ENCODE measurements at regions not wholly inside any gene's neighbourhood (a gene's known extent, or its start where the extent isn't known, plus 50 kb on each side); places are given as distances from the start of the nearest gene placed in this dataset.

DNA sequence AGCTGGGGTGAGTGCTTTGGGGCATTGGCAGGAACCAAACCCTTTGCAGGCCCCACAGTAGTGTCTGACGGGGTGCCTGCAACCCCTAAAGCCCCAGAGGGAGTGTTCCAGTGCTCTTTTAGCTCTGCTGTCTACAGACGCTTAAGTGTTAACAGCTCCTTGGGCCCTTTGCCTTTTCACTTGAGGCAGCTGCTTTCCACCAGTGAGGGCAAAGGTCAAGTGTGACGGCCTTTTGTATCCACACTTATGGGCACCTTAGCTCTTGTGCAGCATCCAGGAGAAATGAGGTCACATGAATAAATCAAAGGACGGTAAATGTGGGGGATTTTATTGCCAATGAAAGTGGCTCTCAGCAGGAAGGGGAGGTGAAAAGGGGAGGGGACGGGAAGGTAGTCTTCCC, 241.4 kb upstream of the PCSK5 start:
- H3K4me3 ChIP-seq = no peak overlapping the region
- no peaks in the 10 kb centered on the region for H3K36me3 ChIP-seq (ENCODE audit: insufficient read depth, low read length)
- H3K9me3 ChIP-seq (ENCODE audit: low read depth, low read length) = no peaks in the 10 kb centered on the region
- no peak for DNase-seq (ENCODE audit: low read depth, low spot score)
- TF ChIP-seq EZH2 (IDR thresholded peaks at IDR 0.05) (no peak), FOXP2 (optimal IDR thresholded peaks at IDR 0.05; ENCODE audit: control extremely low read depth, extremely low read length, insufficient read depth) (no peak), POLR2AphosphoS5 (IDR thresholded peaks at IDR 0.05; ENCODE audit: borderline replicate concordance, low read depth, low read length) (no peak)
- H3K9ac ChIP-seq (ENCODE audit: insufficient read length) = no peak overlapping the region
- H3K27ac ChIP-seq = no peak overlapping the region

DNA sequence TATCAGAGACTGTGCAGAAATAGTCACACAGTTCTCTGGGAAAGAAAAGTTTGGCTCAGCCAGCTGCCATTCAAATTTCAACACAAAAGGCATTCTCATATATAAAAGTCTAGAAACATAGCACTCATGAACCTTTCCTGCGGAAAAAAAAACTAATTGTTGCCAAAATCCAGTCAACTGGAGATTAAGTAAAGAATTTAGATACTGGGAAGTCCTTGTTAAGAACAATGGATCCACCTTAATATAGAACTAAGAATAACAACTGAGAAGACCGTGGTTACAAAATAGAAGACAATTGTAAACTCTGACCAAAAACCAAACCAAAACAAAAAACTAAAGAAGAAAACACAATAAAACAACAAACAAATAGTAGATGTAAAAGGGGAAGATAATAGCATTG, 238.8 kb upstream of the PCSK5 start:
- no peak for DNase-seq (ENCODE audit: low read depth, low spot score)

DNA sequence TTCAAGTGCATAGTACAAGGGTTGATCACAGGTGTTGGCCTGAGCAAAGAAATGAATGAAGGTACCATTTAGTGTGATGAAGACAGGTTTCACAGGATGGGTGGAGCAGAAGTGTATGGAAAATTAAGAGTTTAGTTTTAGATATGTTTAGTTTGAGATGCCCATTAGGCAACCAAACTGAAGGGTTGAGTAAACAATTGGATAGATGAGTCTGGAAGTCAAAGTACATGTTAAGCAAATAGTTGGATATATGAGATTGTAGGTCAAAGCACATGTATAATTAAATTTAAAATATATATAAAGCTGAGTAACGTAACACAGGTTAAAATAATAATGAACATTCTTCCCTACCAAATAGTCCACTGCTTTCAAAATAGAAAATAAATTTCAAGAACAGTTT, 237.1 kb upstream of the PCSK5 start:
- no peak for DNase-seq (ENCODE audit: low read depth, low spot score)
- TF ChIP-seq EZH2 (IDR thresholded peaks at IDR 0.05) (no peak), FOXP2 (optimal IDR thresholded peaks at IDR 0.05; ENCODE audit: control extremely low read depth, extremely low read length, insufficient read depth) (no peak), POLR2AphosphoS5 (IDR thresholded peaks at IDR 0.05; ENCODE audit: borderline replicate concordance, low read depth, low read length) (no peak)
- Histone ChIP-seq H3K27ac (no peak overlapping the region), H3K4me3 (no peak overlapping the region), H3K36me3 (ENCODE audit: insufficient read depth, low read length) (no peaks in the 10 kb centered on the region), H3K9ac (ENCODE audit: insufficient read length) (no peak overlapping the region), H3K9me3 (ENCODE audit: low read depth, low read length) (no peaks in the 10 kb centered on the region)

More for the DNA sequence above, 238.8 kb upstream of the PCSK5 start:
- H3K36me3 ChIP-seq (ENCODE audit: insufficient read depth, low read length) = no peaks in the 10 kb centered on the region
- no peak overlapping the region for H3K4me3 ChIP-seq
- H3K27ac ChIP-seq = no peak overlapping the region
- TF ChIP-seq EZH2 (IDR thresholded peaks at IDR 0.05) = no peak
- TF ChIP-seq FOXP2 (optimal IDR thresholded peaks at IDR 0.05; ENCODE audit: control extremely low read depth, extremely low read length, insufficient read depth) = no peak
- no peak for TF ChIP-seq POLR2AphosphoS5 (IDR thresholded peaks at IDR 0.05; ENCODE audit: borderline replicate concordance, low read depth, low read length)
- H3K9me3 ChIP-seq (ENCODE audit: low read depth, low read length) = no peaks in the 10 kb centered on the region
- H3K9ac ChIP-seq (ENCODE audit: insufficient read length) = no peak overlapping the region

DNA sequence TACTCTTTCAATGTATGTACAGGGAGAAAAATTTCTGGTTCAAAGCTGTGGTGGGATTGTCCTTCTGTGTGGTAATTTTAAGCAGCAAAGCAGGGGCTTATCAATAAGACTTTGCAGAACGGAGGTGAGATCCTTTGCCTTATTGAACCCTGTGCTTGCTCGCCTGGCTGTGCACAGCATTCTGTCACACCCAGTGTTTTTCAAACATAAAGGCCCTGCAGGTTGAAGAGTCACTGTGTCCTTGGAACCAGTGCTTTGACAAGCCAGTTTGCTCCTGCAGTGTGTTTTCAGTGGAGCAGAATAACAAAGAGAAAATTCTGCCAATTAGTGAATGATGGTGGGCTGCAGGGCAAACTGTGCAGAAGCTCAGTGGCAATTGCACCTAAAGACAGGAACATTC, 236.7 kb upstream of the PCSK5 start:
- no peaks in the 10 kb centered on the region for H3K36me3 ChIP-seq (ENCODE audit: insufficient read depth, low read length)
- H3K9ac ChIP-seq (ENCODE audit: insufficient read length) = no peak overlapping the region
- no peaks in the 10 kb centered on the region for H3K9me3 ChIP-seq (ENCODE audit: low read depth, low read length)
- no peak overlapping the region for H3K4me3 ChIP-seq
- no peak overlapping the region for H3K27ac ChIP-seq
- DNase-seq (ENCODE audit: low read depth, low spot score) = no peak
- TF ChIP-seq POLR2AphosphoS5 (IDR thresholded peaks at IDR 0.05; ENCODE audit: borderline replicate concordance, low read depth, low read length) (no peak), FOXP2 (optimal IDR thresholded peaks at IDR 0.05; ENCODE audit: control extremely low read depth, extremely low read length, insufficient read depth) (no peak), EZH2 (IDR thresholded peaks at IDR 0.05) (no peak)

DNA sequence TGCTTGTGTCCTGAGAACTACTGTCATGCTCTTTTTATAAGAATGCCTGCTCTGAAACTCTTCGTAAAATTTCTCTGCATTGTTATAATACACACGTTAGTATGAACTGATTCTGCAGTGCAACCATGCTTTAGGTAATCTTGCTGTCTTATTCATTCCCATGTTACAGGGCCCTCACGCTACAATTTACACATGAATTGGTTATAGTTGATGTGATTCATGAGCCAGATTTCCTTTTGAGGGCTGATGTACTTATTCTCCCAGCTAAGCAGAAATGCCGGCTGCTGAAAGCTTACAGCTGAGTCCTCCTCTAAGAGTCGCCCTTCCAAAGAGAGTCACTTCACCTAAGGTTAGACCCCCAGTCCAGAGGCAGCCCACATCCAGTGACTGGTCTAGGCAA, 233.5 kb upstream of the PCSK5 start:
- no peaks in the 10 kb centered on the region for H3K36me3 ChIP-seq (ENCODE audit: insufficient read depth, low read length)
- H3K9ac ChIP-seq (ENCODE audit: insufficient read length) = no peak overlapping the region
- no peak for DNase-seq (ENCODE audit: low read depth, low spot score)
- H3K4me3 ChIP-seq = no peak overlapping the region
- no peak overlapping the region for H3K27ac ChIP-seq
- no peaks in the 10 kb centered on the region for H3K9me3 ChIP-seq (ENCODE audit: low read depth, low read length)
- no peak for TF ChIP-seq POLR2AphosphoS5 (IDR thresholded peaks at IDR 0.05; ENCODE audit: borderline replicate concordance, low read depth, low read length)
- TF ChIP-seq EZH2 (IDR thresholded peaks at IDR 0.05) = no peak

DNA sequence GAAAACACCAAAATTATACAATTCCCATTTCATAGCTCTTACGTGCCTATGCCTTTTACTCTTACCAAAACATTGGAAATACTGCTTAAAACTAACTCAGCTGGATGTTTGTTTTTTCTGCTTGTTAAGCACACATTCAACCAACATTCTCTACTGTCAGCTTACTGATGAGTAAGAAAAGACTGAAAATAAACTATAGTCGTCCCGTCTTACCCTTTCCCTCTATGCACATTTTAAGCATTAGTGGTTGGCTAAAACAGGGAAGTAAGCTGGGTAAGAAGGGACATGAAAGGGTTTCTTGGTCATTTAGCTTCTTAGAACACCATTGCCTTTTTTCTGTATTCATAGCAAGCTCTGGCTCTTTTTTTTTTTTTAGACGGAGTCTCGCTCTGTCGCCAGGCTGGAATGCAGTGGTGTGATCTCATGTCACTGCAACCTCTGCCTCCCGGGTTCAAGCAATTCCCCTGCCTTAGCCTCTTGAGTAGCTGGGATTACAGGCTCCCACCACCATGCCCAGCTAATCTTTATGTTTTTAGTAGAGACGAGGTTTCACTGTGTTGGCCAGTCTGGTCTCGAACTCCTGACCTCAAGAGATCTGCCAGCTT, 232.1 kb upstream of the PCSK5 start:
- Histone ChIP-seq H3K9ac (ENCODE audit: insufficient read length) (no peak overlapping the region), H3K27ac (no peak overlapping the region), H3K9me3 (ENCODE audit: low read depth, low read length) (no peaks in the 10 kb centered on the region), H3K36me3 (ENCODE audit: insufficient read depth, low read length) (no peaks in the 10 kb centered on the region), H3K4me3 (no peak overlapping the region)
- TF ChIP-seq POLR2AphosphoS5 (IDR thresholded peaks at IDR 0.05; ENCODE audit: borderline replicate concordance, low read depth, low read length) (no peak), EZH2 (IDR thresholded peaks at IDR 0.05) (no peak), FOXP2 (optimal IDR thresholded peaks at IDR 0.05; ENCODE audit: control extremely low read depth, extremely low read length, insufficient read depth) (no peak)
- no peak for DNase-seq (ENCODE audit: low read depth, low spot score)

DNA sequence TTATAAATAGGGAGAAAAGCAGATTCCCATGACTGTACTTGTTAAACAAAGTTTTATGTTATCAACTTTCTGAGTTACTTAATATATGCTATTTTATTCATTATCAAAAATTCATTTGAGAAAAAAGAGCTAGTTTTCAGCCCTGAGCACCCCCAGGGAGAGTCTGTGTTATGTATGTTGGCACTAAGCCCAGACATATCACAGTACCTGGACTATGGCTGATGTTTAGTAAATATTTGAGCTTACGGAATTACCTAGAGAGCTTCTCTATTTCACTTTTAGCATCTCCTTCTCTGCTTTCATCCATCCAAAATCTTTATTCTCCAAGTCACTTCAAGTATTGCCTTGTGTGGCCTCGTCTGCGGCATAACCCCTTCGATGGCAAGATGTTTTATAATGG, 225.9 kb upstream of the PCSK5 start:
- DNase-seq (ENCODE audit: low read depth, low spot score) = no peak
- TF ChIP-seq EZH2 (IDR thresholded peaks at IDR 0.05) (no peak), FOXP2 (optimal IDR thresholded peaks at IDR 0.05; ENCODE audit: control extremely low read depth, extremely low read length, insufficient read depth) (no peak), POLR2AphosphoS5 (IDR thresholded peaks at IDR 0.05; ENCODE audit: borderline replicate concordance, low read depth, low read length) (no peak)
- no peak overlapping the region for H3K9ac ChIP-seq (ENCODE audit: insufficient read length)
- no peak overlapping the region for H3K27ac ChIP-seq
- H3K4me3 ChIP-seq = no peak overlapping the region
- H3K9me3 ChIP-seq (ENCODE audit: low read depth, low read length) = no peaks in the 10 kb centered on the region
- H3K36me3 ChIP-seq (ENCODE audit: insufficient read depth, low read length) = no peaks in the 10 kb centered on the region

GRCh38 chr9:75666856-75667554, 223.5 kb upstream of the PCSK5 start:
- Histone ChIP-seq H3K27ac (no peak overlapping the region), H3K9me3 (ENCODE audit: low read depth, low read length) (no peaks in the 10 kb centered on the region), H3K36me3 (ENCODE audit: insufficient read depth, low read length) (no peaks in the 10 kb centered on the region), H3K9ac (ENCODE audit: insufficient read length) (no peak overlapping the region), H3K4me3 (no peak overlapping the region)
- DNase-seq (ENCODE audit: low read depth, low spot score) = no peak
- TF ChIP-seq POLR2AphosphoS5 (IDR thresholded peaks at IDR 0.05; ENCODE audit: borderline replicate concordance, low read depth, low read length) = no peak

GRCh38 chr9:75669721-75670120, 220.8 kb upstream of the PCSK5 start:
- TF ChIP-seq POLR2AphosphoS5 (IDR thresholded peaks at IDR 0.05; ENCODE audit: borderline replicate concordance, low read depth, low read length) (no peak), EZH2 (IDR thresholded peaks at IDR 0.05) (no peak), FOXP2 (optimal IDR thresholded peaks at IDR 0.05; ENCODE audit: control extremely low read depth, extremely low read length, insufficient read depth) (no peak)
- Histone ChIP-seq H3K9me3 (ENCODE audit: low read depth, low read length) (no peaks in the 10 kb centered on the region; the same call in 1 of the 2 replicates), H3K27ac (no peak overlapping the region), H3K9ac (ENCODE audit: insufficient read length) (no peak overlapping the region), H3K4me3 (no peak overlapping the region), H3K36me3 (ENCODE audit: insufficient read depth, low read length) (no peaks in the 10 kb centered on the region)
- DNase-seq (ENCODE audit: low read depth, low spot score) = no peak
